ENCODE measurements at regions not wholly inside any gene's neighbourhood (a gene's known extent, or its start where the extent isn't known, plus 50 kb on each side); places are given as distances from the start of the nearest gene placed in this dataset.

DNA sequence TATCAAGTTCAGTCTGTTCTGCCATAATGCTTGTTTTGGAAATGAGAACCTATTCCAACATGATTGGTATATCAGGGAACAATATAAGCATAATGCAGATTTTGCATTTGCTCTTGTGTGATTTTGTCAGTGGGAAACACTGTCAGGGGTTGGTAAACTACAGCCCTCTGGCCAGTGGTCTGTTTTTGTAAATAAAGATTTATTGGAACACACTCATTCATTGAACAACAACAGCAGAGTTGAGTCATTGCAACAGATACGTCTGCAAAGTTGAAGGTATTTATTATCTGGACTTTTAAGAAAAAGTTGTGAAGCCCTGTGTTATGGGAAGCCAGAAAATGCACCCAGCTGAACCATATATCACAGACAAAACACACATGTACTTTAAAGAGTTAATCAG, 83.1 kb downstream of the MCFD2 start:
- intact Hi-C loops (cut with micrococcal nuclease), result no loop called here
- DNase-seq (no peak), ATAC-seq (no peak)

DNA sequence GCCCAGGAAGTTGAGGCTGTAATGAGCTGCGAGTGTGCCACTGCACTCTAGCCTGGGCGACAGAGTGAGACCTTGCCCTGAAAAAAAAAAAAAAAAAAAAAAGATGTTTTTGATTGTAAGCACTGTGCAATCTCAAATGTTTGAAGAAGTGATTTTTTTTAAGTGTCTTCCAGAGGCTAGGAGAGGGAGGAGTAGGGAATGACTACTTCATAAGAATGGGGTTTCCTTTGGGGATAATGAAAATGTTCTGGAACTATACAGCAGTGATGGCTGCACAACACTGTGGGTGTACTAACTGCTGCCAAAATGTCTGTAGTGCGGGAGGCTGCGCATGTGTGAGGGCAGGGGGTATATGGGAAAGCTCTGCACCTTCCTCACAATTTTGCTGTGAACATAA, 83.7 kb downstream of the MCFD2 start:
- intact Hi-C loops (cut with micrococcal nuclease), result no loop called here
- ATAC-seq (no peak), DNase-seq (no peak)

DNA sequence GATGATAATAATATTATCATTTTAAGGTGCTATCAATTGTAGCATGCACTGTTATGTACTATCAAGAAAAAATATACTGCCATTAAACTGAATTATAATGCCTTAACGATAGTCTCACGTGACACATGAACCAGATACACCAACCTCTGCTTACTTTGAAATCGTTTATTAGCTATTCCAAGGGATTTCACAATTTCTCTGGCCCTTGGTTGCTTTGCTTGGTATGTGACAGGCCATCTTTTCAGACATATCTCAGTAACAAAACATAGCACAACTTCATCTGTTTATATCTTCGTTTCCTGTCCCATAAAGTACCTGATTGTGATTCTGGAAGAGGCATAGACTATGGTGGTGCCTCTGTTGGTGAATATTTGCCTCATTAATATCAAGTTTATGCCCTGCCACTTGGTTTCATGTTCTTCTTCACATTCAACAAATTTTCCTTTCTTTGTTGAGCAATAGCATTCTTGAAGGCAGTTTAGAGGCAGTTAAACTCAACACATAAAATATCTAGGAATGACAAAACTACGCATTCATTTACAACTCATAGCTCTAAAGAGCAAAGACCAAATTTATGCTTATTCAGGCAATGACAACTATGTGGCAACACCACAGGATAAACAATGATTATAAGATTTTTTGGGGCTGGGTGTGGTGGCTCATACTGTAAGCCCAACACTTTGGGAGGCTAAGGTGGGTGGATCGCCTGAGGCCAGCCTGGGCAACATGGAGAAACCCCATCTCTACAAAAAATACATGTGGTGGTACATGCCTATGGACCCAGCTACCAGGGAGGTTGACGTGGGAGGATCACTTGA, 84.3 kb downstream of the MCFD2 start:
- ATAC-seq (no peak), DNase-seq (no peak)
- intact Hi-C loops (cut with micrococcal nuclease), result no loop called here

DNA sequence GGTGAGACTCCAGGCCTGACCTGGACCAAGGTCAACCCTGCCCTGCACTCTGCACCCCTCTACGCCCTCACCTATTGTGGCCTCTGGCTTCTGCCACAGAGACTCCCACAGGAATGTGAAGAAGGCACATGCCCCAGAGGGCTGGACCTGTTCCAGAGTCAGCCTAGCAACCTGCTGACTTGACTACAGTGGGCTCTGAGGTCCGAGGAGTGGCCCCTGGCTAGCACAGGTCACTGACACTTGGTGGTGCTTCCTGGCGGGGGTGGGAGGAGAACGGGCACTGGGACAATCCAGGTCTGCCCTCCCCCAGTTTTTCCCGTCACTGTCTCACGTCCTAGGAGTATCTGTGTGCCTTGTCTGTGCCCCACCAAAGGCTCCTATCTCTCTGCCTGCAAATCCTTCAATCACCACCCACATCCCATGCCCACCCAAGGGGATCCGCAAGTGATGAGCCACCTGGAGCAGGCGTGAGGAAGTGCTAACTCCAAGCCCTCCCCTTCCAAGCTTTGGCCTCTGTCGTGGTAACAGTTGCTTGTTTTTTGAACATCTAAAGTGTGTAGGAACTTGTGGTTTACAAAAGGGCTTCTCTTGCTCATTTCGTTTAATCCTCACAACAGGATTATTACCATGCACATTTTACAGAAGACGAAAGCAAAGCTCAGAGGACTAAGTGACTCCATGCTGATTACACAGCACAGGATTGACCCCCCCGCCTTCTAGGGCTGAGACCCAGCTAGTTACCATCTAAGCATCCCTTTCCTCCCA, 86.2 kb downstream of the MCFD2 start:
- DNase-seq, result no peak
- no peak for ATAC-seq
- intact Hi-C loops (cut with micrococcal nuclease), result no loop called here

DNA sequence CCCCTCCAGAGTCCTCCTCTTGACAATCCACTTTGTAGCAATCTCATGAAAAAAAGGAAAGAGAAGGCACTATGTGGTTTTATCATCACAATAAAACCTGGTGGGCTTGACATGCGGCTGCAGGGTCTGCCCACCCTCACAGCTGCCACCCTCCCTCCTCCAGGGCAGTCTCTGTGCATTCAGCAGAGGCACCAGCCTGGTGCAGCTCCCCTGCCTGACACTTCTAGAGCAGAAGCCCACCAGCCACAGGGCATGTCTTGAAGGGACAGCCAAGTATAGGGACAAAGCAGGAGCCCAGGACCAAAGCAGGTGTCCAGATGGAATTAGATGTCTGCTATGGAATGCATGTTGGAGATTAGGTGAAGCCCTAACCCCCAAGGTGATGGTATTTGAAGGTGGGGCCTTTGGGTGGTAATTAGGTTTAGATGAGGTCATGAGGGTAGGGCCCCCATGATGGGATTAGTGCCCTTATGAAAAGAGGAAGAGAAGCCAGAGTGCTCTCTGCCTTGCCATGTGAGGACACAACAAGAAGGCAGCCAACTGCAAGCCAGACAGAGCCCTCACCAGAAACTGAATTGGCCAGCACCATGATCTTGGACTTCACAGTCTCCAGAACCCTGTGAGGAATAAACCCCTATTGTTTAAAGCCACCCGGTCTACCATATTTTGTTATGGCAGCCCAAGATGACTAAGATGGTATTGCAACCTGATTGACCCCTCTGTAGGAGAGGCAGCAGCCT, 86.9 kb downstream of the MCFD2 start:
- intact Hi-C loops (cut with micrococcal nuclease), result no loop called here
- DNase-seq, result no peak
- ATAC-seq, result no peak

DNA sequence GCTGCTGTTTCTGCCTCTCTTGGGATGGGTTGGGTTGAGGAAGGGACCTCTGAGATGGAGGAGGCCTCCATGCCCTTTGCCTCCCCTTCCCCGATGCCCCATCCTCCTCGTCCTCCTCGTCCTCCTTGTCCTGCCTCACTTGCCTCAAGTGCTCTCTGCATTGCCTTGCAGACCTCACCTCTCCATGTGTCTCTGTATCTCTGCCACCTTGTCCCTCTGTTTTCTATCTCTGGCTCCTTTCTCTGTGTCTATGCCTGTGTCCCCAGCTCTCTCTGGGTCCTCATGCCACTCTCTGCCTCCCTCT, 87.5 kb downstream of the MCFD2 start:
- DNase-seq (no peak), ATAC-seq (no peak)
- intact Hi-C loops (cut with micrococcal nuclease), result no loop called here

DNA sequence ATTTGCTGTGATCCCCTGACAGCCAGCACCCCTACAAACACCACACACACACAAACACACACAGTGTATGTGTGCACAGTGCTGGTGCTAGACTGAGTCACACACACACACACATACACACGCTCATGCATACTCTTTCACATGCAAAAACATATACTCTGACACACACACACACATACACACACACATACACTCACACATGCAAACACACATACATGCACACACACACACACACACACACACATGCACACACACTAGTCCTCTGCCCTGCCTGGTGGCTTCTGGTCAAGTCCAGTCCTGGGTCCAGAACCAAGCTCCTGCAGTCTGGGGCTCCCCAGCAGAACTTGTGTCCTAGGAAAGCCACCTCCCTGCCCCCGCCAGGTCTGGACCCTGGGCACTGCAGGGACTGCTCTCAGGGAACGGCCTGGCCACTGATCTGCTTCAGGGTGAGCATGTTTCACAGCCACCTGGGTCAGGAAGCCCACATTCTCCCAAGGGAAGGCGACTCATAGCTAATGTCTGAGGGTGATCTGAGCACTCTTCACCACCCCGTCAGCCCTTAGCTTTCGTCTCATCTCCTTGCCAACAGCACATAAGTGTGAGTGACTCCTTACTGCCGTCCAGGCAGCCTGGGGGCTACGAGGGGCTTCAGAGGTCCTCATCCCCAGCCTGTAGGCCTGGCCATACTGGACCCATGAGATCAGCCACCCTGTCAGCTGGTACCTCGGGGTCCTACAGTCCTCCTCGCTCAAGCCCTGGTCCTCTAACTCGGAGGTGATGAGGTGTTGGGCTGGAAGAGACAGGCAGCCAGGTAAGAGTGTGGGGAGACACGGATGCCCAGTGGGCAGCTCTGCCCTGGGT, 88.1 kb downstream of the MCFD2 start:
- no peak for ATAC-seq
- intact Hi-C loops (cut with micrococcal nuclease), result no loop called here
- no peak for DNase-seq

DNA sequence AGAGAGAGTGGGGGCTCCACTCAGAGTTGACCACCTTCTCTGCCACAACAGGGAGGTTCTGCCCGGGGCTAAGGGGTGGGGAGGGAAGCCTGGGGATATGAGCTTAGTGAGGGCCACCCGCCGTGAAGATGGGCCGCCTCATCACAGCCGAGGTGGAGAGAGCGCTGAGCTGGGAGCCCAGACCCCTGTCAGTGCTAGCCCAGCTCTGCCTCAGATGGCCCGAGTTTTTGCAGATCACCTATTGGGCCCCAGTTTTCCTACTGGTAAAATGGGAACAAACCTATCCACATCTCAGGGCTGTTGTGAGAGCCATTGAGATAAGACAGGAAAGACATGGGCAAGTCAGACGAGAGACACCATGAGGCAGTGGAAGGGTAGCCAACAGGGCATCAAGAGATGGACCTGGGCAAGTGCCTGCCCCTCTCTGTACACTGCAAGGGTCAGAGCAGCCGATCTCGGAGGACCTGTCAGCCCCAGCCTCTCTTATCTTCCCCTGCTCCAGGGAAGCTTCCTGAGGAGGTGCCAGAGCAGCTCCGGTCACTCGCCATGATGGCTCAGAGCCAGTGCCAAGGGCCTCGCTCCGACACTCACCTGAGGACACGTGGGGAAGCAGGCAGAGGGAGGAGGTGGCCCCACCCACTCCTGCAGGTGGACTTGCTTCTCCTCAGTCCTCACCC, 88.9 kb downstream of the MCFD2 start:
- intact Hi-C loops (cut with micrococcal nuclease), result no loop called here
- peak; percentile 6 for ATAC-seq

DNA sequence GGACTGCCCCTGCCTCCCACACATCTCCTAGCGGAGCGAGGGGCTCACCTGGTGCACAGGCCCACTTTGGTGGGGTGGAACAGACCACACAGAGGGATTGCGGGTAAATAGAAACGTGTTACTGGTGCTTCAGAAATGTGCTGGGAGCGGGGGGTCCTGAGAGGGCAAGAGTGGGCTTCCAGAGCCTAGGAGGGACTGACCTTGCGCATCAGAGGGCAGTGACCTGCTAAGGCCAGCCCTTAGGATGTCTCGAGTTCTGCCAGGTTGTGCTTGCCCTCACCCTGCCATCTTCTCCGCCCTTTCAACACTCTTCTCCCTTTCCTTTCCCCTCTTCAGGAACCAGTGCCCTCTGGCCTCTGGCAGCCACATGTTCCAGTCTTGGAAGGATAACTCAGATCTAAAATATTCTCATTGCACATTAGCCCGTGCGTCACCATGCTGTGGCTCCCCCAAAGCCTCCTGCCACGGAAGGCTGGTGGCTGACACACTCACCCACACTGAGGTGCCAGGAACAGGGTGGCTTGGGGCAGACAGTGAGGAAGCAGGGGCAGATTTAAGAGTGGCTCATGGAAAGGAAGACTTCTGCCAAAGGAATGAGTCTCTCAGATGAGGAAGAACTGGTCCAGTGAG, 89.6 kb downstream of the MCFD2 start:
- intact Hi-C loops (cut with micrococcal nuclease), result no loop called here
- ATAC-seq (no peak), DNase-seq (no peak)

More for the DNA sequence above, 88.9 kb downstream of the MCFD2 start:
- no peak for DNase-seq

DNA sequence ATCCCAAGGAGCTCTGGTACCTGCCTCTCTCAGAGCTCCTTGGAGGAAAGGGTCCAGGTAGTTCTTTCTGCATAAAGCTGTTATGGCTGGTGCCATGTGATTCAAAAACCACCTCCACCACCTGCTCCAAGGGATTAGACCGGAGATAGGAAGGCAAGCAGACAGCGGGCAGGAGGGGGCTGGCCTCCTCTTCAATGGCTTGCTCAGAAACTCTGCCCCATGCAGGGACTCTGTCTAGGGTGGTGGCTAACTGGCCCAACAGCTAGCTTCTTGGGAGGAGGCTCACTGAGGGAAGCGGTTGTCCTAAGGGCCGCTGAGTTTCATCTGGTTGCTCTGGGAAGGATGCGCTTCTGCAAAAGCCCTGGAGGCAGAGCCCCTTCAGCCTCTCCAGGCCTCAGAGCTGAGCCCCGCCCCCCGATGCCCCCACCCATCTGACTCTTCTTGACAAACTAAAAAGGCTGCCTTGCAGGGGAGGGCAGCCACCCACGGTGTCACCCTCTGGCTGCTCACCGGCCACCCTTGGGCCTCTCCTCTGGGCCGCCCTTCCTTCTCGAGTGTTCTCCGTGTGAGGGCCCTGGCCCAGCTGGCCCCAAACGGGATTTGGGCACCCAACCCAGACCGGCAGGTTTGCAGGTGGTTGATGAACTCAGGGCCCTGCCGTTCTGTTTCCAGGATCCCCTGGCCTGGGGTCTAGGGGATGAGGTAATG, 90.2 kb downstream of the MCFD2 start:
- DNase-seq (no peak), ATAC-seq (no peak)
- intact Hi-C loops (cut with micrococcal nuclease), result no loop called here

DNA sequence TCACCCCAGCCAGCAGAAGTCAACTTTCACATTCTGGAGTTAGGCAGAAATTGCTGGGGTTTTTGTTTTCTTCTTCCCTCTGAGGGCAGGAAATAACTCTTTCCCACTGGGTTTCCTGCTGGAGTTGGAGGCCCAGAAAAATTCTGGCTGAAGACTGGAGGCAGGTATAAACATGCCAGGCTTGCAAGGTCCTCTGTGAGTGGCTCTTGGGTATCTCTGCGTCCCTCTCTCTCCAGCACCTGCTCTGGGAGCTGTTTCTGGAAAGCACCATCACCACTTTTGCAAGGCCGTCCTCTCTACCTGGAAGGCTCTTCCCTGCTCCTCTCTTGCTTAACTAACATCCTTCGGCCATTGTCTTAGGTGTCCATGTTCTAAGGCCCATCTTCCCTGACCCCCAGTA, 91.0 kb downstream of the MCFD2 start:
- intact Hi-C loops (cut with micrococcal nuclease), result no loop called here

DNA sequence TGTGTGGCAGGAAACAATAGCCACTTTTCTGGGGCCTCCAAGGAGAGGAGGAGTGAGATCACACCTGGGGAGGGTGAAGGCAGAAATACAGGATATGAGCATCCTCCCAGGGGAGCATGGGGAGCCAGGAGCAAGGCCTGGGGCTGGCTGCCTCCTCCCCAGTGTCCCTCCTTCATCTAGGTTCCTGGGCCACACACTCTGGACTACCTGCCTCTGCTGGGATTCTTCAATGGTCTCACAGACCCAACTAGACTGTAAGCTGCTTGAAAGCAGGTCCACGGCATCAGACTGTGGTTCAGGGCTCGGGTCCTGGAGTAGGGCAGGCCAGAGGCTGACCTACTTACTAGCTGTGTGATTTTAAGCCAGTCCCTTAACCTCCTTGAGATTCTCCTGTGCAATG, 94.0 kb downstream of the MCFD2 start:
- no peak for ATAC-seq
- DNase-seq, result no peak
- intact Hi-C loops (cut with micrococcal nuclease), result no loop called here

More for the DNA sequence above, 91.0 kb downstream of the MCFD2 start:
- DNase-seq (no peak), ATAC-seq (no peak)

DNA sequence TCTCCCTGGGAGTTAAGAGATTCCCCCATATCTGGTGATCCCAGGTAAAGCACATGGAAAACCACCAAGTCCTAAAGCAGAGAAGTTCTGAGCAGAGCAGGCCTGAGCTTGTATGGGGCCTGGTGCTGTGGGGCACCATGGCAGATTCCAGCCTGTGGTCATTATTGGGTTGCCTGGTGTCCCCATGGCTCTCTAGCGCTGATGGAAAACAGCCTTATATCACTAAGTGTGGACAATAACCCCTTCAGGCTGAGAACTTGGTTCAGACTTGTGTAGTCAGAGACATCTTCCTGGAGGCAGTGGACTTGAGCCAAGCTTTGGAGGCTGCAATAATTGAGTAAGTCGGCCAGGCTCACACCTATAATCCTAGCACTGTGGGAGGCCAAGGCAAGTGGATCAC, 96.8 kb downstream of the MCFD2 start:
- no peak for DNase-seq
- intact Hi-C loops (cut with micrococcal nuclease), result loop anchor here (10.0 kb wide), 1 partner anchor 56 kb away; no protein-coding TSS in a partner anchor
- ATAC-seq, result no peak

DNA sequence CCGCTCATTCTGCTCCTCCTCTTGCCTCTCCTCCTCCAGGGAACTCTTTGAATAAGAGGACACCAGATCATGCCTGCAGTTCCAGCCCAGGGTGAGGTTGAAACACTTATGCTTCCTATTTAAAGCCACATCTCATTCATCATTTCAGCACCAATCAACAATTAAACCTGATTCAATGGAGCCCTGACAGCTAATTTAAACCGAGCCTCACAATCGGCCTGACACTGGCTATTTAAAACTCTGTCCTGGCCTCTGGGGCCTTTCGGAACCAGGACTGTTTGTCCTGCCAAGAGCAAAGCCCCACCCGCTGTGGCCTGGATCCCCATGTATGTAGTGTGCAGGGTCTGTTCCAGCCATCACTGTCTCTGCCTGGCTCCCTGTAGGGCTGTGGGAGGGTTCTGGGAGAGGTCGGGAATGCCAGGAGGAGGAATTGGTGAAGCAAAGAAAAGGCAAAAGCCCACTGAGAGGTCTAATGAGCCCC, 97.4 kb downstream of the MCFD2 start:
- ATAC-seq (peak; percentile 91), DNase-seq (peak; percentile 94)
- intact Hi-C loops (cut with micrococcal nuclease), result loop anchor here (10.0 kb wide), 1 partner anchor 57 kb away; no protein-coding TSS in a partner anchor

DNA sequence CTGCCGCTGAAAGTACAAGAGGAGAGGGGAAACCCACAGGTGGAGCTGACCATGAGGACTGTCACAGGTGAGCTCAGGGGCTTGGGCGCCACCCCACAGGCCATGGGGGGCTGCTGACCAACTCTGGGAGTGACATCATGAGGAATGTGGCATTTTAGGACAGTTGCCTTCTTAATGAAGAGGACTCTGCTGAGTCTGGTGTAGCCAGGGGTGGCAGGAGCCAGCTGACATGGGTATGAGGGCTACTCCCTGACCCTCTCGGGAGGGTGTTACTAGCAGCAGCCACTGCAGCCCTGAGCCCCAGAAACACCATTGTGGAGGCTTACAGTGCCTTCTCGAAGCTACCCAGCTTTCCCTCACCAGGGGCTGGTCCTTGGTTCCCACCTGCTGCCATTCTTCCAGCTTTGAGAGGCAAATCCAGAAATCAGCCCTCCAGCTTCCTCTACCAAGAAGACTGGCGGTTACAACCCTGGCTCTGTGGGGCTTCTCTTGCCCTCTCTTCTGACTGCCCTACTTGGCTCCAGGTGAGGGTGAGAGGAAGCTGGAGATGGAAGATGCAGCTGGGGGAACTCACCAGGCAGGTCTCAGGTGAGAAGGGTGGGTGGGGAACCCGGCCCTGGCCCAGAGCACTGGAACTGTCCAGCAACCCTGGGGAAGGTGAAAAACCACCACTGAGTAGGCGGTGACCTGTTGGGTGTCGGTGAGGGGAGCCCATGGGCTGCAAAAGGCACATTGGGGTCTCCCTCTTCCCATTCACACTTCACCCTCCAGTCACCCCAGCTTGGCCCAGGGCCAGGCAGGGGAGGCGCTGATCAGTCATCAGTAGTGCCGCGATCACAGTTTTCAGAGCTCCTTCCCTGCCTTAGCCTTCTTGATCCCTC, 98.5 kb downstream of the MCFD2 start:
- DNase-seq (no peak), ATAC-seq (no peak)
- intact Hi-C loops (cut with micrococcal nuclease), result loop anchor here (10.0 kb wide), 1 partner anchor 58 kb away; no protein-coding TSS in a partner anchor

DNA sequence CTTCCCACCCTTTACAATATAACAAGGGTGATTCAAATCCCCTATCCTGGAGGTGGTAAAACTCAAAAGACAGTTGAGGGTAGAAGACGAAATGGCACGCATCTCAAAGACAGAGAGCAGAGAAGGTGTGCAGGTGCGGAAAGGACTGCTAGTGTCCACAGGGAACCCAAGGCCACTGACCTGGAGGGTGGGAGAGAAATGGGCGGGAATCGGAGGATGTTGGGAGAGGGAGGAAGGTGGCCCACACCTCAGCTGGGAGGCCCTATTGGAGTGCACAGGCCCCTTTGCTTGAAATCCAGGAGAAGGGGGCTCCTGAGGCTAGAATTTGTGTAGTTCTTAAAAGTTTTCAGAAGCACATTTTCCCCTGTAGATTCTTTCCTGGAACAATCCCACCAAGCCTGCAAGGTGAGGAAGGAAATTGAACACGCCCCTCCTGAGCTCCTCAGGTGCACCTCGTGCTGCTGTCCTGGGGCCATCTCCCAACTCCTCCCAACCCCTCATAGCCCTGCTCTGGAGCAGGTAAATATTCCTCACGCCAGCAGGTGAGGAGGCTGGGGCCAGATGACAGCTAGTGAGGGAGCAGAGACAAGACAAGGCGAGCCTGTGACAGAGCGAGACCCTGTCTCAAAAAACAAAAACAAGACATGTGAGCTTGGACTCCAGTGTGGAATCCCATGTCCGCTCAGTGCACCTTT, 99.3 kb downstream of the MCFD2 start:
- no peak for DNase-seq
- intact Hi-C loops (cut with micrococcal nuclease), result loop anchor here (10.0 kb wide), 1 partner anchor 59 kb away; no protein-coding TSS in a partner anchor
- ATAC-seq, result no peak

Measured in left ventricle myocardium superior (tissue), 1 donor.